Colonic mucosa (tissue), 4 donors: ENCODE measurements at regions not wholly inside any gene's neighbourhood (a gene's known extent, or its start where the extent isn't known, plus 50 kb on each side); places are given as distances from the start of the nearest gene placed in this dataset.

Experiments used
- DNase-seq: peaks from one replicate; pipeline ENCODE4 v3.0.0-alpha.2; 2020
- H3K27ac ChIP-seq: fragments of 200-600 bp; one replicate; pipeline ENCODE4 v1.8.0; 2021
- H3K27me3 ChIP-seq: fragments of 200-600 bp; one replicate; pipeline ENCODE4 v1.8.0; 2021
- H3K36me3 ChIP-seq: fragments of 200-600 bp; one replicate; pipeline ENCODE4 v1.8.0; 2021
- H3K4me1 ChIP-seq: fragments of 200-600 bp; one replicate; pipeline ENCODE4 v1.8.0; 2021; ENCODE audit warnings: mild to moderate bottlenecking
- H3K4me3 ChIP-seq: fragments of 200-600 bp; one replicate; pipeline ENCODE4 v1.8.0; 2021
- H3K9ac ChIP-seq, 2 donors: one replicate each; pipeline ENCODE4 v1.7.0; 2013; ENCODE audit warnings: control low read depth in 2 of 2, low read depth in 2 of 2, low read length in 2 of 2
- H3K9me3 ChIP-seq: fragments of 200-600 bp; one replicate; pipeline ENCODE4 v1.8.0; 2021
- intact Hi-C: fragments of 100-400 bp; cut with DNase I; formaldehyde crosslinking; loops from one replicate; pipeline ENCODE4 v1.14.1; 2022
- TF ChIP-seq, protein P1 (sequence below): fragments of 200-600 bp; IDR thresholded peaks from one replicate; pipeline ENCODE4 v1.8.0; 2022; ENCODE audit warnings: antibody characterized with exemption, mild to moderate bottlenecking
- donor health status: healthy.
- donor health status: DM: no; HTN: no; CAD: no.
- donor health status: DM: no; HTN: no; CAD: no.

DNA sequence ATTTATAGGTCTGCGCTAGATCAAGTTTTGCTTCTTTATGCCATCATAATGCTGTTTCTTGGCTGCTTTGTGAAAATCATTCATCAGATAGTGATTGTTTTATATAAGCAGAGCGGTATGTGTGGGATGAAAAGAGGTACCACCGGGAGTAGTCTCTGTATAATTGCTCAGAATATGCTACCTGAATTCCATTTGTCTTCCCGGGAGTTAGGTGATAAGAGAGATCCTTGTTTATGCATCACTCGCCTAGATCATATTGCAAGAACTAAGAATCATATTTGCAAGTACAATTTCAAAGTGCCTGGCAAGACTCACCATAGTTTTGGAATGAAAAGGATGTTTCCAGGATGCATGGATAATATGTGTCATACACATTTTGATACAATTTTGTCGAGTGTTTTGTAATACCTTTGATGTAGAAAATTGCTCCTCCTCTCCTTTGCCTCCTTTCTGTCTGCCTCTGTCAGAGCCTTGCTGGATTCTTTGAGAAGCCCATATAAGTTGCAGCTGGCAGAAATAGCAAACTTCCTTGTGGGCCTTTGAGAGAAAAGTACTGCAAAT lies 1306.0 kb upstream of the SLC10A2 start:
- intact Hi-C loops: no loop called here
- Histone ChIP-seq H3K9me3 (no peaks in the 10 kb centered on the region), H3K4me3 (no peak overlapping the region), H3K36me3 (no peaks in the 10 kb centered on the region), H3K9ac (no peak overlapping the region), H3K27ac (no peak overlapping the region), H3K27me3 (no peaks in the 10 kb centered on the region), H3K4me1 (no peaks in the 10 kb centered on the region)
- TF ChIP-seq, protein P1, sequence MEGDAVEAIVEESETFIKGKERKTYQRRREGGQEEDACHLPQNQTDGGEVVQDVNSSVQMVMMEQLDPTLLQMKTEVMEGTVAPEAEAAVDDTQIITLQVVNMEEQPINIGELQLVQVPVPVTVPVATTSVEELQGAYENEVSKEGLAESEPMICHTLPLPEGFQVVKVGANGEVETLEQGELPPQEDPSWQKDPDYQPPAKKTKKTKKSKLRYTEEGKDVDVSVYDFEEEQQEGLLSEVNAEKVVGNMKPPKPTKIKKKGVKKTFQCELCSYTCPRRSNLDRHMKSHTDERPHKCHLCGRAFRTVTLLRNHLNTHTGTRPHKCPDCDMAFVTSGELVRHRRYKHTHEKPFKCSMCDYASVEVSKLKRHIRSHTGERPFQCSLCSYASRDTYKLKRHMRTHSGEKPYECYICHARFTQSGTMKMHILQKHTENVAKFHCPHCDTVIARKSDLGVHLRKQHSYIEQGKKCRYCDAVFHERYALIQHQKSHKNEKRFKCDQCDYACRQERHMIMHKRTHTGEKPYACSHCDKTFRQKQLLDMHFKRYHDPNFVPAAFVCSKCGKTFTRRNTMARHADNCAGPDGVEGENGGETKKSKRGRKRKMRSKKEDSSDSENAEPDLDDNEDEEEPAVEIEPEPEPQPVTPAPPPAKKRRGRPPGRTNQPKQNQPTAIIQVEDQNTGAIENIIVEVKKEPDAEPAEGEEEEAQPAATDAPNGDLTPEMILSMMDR: no peak
- no peak for DNase-seq

DNA sequence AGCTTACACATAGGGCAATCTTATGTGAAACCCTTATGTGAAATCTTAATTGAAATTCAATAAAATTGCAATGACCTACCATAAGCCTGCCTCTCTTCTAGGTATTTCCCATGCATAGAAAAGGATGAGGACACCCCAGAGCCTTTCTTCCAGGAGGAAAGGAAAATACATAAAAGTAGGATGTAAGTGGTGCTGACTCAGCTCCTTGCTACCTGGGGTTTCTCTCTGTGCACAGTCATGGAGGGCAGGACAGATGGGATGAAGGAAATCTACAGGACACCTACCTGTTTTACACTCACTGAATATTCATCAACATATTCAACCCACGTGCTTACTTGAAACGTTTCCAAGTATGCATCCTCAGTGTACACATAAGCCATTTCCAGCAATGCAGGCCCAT lies 1299.2 kb upstream of the SLC10A2 start:
- no peaks in the 10 kb centered on the region for H3K27me3 ChIP-seq
- TF ChIP-seq, protein P1: no peak
- intact Hi-C loops: no loop called here

GRCh38 chr13:104357672-104358354 lies 1291.6 kb upstream of the SLC10A2 start:
- TF ChIP-seq, protein P1: no peak
- H3K27me3 ChIP-seq: no peaks in the 10 kb centered on the region

More for the DNA sequence above, 1299.2 kb upstream of the SLC10A2 start:
- Histone ChIP-seq H3K9me3 (no peaks in the 10 kb centered on the region), H3K9ac (no peak overlapping the region), H3K4me3 (no peak overlapping the region), H3K36me3 (no peaks in the 10 kb centered on the region), H3K4me1 (no peaks in the 10 kb centered on the region), H3K27ac (no peak overlapping the region)
- no peak for DNase-seq

DNA sequence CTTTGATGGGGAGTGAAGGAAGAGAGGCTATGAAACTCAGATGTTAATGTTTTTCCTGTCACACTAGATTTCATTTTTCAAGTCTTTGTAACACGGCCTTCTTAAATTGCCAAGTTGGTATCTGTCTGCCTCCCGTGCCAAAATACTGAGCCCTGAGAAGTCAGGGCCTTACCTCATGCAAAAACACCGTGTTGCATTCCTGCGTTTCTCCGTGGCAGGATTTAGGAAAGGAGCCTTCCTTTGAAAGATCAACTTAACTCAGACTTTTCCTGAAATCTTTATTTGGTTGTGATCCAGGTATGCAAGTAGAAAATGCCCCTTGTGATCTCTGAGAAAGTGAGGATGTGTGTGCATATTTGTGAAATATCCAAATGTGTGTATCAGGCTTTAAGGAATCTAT lies 1291.0 kb upstream of the SLC10A2 start:
- Histone ChIP-seq H3K4me3 (no peak overlapping the region), H3K9ac (no peak overlapping the region), H3K27ac (no peak overlapping the region), H3K36me3 (no peaks in the 10 kb centered on the region), H3K9me3 (no peaks in the 10 kb centered on the region), H3K27me3 (no peaks in the 10 kb centered on the region), H3K4me1 (no peaks in the 10 kb centered on the region)
- DNase-seq: no peak
- TF ChIP-seq, protein P1: no peak
- intact Hi-C loops: no loop called here

More at GRCh38 chr13:104357672-104358354, 1291.6 kb upstream of the SLC10A2 start:
- H3K4me3 ChIP-seq: no peak overlapping the region
- no peaks in the 10 kb centered on the region for H3K36me3 ChIP-seq
- no peak for DNase-seq
- no peaks in the 10 kb centered on the region for H3K4me1 ChIP-seq
- intact Hi-C loops: no loop called here
- H3K9ac ChIP-seq: no peak overlapping the region
- H3K27ac ChIP-seq: no peak overlapping the region
- H3K9me3 ChIP-seq: no peaks in the 10 kb centered on the region

DNA sequence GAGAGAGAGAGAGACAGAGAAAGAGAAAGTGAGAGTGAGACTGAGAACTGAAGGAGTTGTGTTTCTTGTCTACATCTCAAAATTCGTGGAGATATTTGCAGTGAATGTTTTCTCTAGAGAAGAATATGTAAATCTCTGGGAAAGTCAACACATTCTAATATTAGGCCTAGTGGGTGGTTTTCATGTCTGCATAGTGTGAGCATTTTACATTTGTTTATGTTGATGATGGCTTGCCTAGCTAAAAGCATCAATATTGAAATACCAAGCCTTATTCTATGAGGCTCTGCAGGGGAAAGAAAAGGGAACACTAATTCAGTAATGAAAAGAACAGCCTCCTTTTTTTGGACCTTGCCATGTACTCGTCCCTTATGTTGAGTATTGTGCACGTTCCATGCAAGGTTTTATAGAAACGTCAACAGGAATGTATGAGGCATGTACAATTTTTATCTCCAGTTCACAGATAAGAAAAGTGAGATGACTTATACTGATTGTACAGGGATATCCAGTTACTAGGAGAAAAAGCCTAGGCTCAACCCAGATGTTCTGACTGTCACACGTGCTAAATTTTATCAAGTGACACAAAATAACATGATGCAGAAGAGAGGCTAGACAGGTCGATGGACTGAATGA lies 1288.9 kb upstream of the SLC10A2 start:
- Histone ChIP-seq H3K4me3 (no peak overlapping the region), H3K27ac (no peak overlapping the region), H3K27me3 (no peaks in the 10 kb centered on the region), H3K36me3 (no peaks in the 10 kb centered on the region), H3K9me3 (no peaks in the 10 kb centered on the region), H3K9ac (no peak overlapping the region), H3K4me1 (no peaks in the 10 kb centered on the region)
- intact Hi-C loops: no loop called here
- TF ChIP-seq, protein P1: no peak
- no peak for DNase-seq
